ENCODE measurements at regions not wholly inside any gene's neighbourhood (a gene's known extent, or its start where the extent isn't known, plus 50 kb on each side); places are given as distances from the start of the nearest gene placed in this dataset.

- TF ChIP-seq CTCF (IDR thresholded peaks at IDR 0.05 in 4 of 5, conservative IDR thresholded peaks at IDR 0.05 in 1 of 5) (no peak), POLR2A (IDR thresholded peaks at IDR 0.05) (no peak)
These were observed 79.4 kb upstream of the LRFN2 start for GRCh38 chr6:40666530-40666929.
